Loucy (cell line): ENCODE measurements at regions not wholly inside any gene's neighbourhood (a gene's known extent, or its start where the extent isn't known, plus 50 kb on each side); places are given as distances from the start of the nearest gene placed in this dataset.

Experiments used
- EZH2phosphoT487 ChIP-seq: fragments of 200-600 bp; IDR thresholded peaks from 2 replicates; pipeline ENCODE4 v1.6.1; 2018; ENCODE audit warnings: antibody characterized with exemption, mild to moderate bottlenecking, moderate library complexity, borderline replicate concordance
- TF ChIP-seq, protein P1 (sequence below): fragments of 200-600 bp; sonication (generic); conservative IDR thresholded peaks from 2 replicates; pipeline ENCODE4 v1.5.1; 2014; ENCODE audit warnings: mild to moderate bottlenecking, antibody characterized with exemption, low read length

DNA sequence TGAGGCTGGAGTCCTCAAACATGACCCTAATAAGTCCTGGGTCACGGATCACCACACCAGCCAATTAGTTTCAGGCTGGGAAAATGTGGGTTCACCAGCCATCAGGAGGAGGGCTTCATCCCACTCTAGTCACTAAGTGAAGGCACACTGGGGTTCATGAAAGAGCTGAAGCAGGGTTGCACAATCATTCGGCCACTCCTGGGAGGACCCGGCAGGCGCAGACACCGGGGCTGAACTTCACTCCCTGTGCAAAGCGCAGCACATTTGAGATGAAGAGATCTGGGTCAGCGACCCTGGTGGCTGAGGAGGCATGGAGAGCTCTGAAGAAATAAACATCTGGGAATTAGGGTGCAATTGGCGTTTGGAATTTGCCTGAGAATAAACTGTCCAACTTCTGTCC is 684.4 kb upstream of the SALL3 start:
- no peak for TF ChIP-seq EZH2phosphoT487
- TF ChIP-seq, protein P1, sequence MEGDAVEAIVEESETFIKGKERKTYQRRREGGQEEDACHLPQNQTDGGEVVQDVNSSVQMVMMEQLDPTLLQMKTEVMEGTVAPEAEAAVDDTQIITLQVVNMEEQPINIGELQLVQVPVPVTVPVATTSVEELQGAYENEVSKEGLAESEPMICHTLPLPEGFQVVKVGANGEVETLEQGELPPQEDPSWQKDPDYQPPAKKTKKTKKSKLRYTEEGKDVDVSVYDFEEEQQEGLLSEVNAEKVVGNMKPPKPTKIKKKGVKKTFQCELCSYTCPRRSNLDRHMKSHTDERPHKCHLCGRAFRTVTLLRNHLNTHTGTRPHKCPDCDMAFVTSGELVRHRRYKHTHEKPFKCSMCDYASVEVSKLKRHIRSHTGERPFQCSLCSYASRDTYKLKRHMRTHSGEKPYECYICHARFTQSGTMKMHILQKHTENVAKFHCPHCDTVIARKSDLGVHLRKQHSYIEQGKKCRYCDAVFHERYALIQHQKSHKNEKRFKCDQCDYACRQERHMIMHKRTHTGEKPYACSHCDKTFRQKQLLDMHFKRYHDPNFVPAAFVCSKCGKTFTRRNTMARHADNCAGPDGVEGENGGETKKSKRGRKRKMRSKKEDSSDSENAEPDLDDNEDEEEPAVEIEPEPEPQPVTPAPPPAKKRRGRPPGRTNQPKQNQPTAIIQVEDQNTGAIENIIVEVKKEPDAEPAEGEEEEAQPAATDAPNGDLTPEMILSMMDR, result no peak
